HG02852 (cell line): ENCODE measurements at regions not wholly inside any gene's neighbourhood (a gene's known extent, or its start where the extent isn't known, plus 50 kb on each side); places are given as distances from the start of the nearest gene placed in this dataset.

ENCODE experiments used
- ATAC-seq: cut with Tn5 transposase; IDR thresholded peaks from one replicate; pipeline ENCODE4 v1.9.1; 2021; ENCODE audit warnings: mild to moderate bottlenecking, moderate library complexity; ENCODE audit not compliant: unreplicated experiment

GRCh38 chr13:95494082-95494681 is 58.3 kb upstream of the CLDN10 start:
- no peak for ATAC-seq

GRCh38 chr13:95496485-95496884 is 56.0 kb upstream of the CLDN10 start:
- no peak for ATAC-seq

- no peak for ATAC-seq
These were observed 55.1 kb upstream of the CLDN10 start for GRCh38 chr13:95497381-95497807.

GRCh38 chr13:95498886-95499285 is 53.6 kb upstream of the CLDN10 start:
- no peak for ATAC-seq

- ATAC-seq = no peak
These were observed 52.5 kb upstream of the CLDN10 start for GRCh38 chr13:95499811-95500712.

- no peak for ATAC-seq
These were observed 50.3 kb upstream of the CLDN10 start for GRCh38 chr13:95502216-95502615.
